Uterus (tissue), 2 donors: ENCODE measurements at regions not wholly inside any gene's neighbourhood (a gene's known extent, or its start where the extent isn't known, plus 50 kb on each side); places are given as distances from the start of the nearest gene placed in this dataset.

Experiments used
- CTCF ChIP-seq, 4 experiments: fragments of 200-600 bp in 2 of 4; fragments of 450-650 bp in 2 of 4; sonication (generic) in 2 of 4; IDR thresholded peaks; one replicate each; pipeline ENCODE4 v1.5.1; 2016 to 2019; ENCODE audit warnings: antibody characterized with exemption in 4 of 4, mild to moderate bottlenecking in 2 of 4, moderate library complexity in 1 of 4
- POLR2A ChIP-seq, 2 donors: fragments of 450-650 bp; IDR thresholded peaks; one replicate each; pipeline ENCODE4 v1.6.1; 2016; ENCODE audit warnings: antibody characterized with exemption in 2 of 2, mild to moderate bottlenecking in 1 of 2, moderate library complexity in 1 of 2

- TF ChIP-seq CTCF (IDR thresholded peaks at IDR 0.05), result no peak
- TF ChIP-seq POLR2A (IDR thresholded peaks at IDR 0.05), result no peak
Observed at GRCh38 chr1:53396573-53397268, 62.5 kb upstream of the DMRTB1 start.
